HG02973 (cell line): ENCODE measurements at regions not wholly inside any gene's neighbourhood (a gene's known extent, or its start where the extent isn't known, plus 50 kb on each side); places are given as distances from the start of the nearest gene placed in this dataset.

ENCODE experiments used
- ATAC-seq: cut with Tn5 transposase; IDR thresholded peaks from one replicate; pipeline ENCODE4 v1.9.1; 2021; ENCODE audit warnings: moderate library complexity; ENCODE audit not compliant: unreplicated experiment

DNA sequence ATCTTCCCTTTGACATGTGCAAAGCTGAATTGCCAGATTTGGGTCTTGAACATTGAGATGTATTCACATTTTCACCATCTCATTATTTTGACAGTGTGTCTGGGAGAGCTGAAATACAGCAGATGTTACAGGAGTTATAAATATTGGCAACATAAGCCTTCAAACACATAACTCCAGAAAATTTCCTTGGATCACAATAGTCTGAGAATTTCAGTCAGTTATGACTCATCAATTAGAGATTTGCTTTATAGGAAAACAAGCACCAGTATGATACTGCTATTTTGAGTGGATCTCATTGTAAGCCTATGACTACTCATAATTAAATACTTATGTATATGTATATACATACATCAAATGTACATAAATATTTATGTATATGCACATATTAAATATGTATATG lies 1171.8 kb downstream of the AMY1C start:
- no peak for ATAC-seq

DNA sequence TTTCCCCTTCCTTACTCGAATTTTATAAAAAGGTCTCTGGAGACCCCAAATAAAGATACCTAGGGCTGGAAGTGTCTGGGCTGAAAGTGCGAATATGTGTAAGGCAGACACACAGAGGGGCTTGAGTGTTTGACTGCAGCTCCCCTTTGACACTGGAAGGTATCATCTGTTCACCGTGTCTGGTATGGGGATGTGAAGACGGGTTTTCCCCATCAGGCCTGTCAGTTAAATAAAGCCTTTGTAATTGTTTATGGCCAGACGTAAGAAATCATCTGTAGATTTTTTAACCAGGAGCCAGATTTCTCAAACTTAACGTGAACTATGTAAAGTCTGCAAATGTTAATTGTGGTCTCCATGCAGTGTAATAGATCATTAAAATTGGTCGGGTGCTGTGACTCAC lies 1173.4 kb downstream of the AMY1C start:
- no peak for ATAC-seq

DNA sequence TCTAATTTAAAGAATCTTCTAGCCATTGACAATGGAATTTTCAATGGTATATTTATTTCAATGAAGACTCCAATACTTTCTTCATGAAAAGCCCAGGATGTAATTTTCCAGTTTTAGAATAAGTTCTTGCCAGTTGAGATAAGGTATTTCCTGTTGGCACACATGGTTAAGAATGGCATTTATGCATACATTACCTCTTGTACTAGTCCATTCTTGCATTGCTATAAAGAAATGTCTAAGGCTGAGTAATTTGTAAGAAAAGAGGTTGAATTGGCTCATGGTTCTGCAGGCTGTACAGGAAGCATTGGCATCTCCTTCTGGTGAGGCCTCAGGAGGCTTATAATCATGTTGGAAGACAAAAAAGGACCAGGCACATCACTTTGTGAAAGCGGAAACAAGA lies 1179.6 kb downstream of the AMY1C start:
- no peak for ATAC-seq

DNA sequence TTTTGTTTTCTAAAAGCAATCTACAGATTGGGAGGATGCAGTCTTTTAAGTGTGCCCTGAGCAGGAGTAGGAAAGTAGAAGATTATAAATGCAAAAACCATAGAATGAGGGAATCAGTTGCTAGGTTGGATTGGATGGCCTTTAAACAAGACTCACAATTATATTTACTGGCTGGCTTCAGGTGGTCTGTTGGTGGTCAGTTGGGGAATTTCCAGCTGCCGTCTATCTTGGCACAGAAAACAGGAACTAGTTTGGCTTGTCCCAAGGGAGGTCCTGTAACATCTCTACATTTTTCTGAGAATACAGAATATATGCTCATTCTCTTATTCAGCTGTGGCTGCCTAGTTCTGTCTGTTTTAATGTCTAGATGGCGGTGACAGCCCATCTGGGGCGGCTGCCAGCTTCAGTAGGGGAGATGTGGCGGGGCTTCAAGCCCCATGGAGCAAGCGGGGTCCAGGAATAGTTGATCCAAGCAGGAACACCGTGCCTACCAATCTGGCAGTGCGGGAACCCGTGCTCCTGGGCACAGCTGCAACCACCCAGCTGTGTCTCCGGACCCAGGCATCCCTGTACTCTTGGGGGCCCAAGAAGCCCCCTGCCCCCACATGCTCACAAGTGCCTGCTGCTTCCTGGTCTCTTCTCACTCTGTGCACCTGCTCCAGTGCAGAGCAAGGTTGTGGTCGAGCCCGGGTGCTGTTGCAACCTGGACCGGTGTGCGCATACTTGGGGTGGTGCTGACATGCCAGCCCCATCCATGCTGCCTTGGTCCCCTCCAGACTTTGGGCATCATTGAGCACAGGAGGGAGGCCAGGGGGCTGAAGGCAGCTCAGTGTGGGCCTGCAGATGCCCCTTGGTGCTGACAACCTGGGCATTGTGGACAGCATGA lies 1182.6 kb downstream of the AMY1C start:
- no peak for ATAC-seq

DNA sequence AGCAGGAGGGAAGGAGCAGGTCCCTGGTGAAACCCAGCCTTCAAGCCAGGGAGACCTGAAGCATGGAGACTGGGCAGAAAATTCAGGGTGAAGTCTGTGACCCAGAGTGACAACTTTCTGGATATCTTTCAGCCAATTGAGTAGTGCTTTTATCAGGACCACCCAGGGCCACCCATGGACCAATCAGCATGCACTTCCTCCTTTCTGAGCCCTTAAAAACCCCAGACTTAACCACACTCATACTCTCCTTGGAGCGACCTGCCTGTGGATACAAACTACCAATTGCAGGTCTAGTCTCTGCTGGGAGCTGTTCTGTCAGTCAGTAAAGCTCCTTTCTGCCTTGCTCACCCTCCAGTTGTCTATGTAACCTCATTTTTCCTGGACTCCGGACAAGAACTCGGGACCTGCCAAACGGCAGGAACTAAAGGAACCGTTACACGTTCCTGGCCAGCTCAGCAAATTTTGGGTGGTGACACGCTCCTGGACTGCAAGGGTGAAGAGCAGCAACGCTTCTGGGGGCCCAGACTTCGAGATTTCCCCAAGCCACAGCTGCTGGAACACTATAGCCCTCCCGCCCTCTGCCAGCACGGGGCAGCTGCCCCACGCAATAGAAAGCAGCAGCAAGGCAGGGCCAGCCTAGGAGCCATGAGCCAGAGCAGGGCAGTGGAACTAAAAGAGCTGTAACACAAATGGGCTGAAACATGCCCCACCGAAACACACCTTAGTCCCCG lies 1183.4 kb downstream of the AMY1C start:
- ATAC-seq: no peak

DNA sequence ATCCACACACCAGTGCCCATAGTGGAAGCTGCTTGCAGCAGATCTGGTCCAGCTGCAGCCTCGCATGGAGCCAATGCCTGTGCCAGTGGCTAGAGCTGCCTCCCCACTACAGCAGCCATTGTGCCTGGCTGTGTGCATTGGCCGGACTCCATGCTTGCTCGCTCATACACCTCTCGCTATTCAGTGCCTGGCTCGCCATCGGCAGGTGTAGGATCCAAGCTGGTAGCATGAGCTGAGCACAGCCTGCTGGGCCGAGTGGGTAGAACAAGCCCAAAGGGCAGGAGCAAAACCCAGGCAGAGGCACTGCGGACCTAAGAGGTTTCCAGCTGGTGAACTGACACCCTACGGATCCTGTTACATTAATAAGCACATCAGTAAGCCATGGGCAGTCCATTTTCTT lies 1184.1 kb downstream of the AMY1C start:
- no peak for ATAC-seq

DNA sequence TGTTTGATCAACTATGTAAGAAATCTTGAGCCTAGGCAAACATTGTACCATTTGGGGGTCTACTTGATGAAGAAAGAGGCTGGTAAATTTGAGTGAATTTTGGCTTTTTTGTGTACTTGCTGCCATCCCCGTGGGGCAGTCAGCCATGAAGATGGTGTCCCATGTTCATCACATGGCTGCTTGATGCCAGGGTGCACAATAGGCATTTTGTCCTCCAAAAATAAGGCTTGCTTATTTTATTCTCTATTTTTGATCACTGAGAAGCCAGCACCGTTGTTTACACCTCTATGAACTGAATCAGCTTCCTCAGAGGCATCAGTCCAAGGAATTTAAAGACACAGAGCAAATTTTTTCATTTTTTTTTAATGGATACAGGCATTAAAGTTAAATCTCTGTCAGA lies 1195.7 kb downstream of the AMY1C start:
- no peak for ATAC-seq

DNA sequence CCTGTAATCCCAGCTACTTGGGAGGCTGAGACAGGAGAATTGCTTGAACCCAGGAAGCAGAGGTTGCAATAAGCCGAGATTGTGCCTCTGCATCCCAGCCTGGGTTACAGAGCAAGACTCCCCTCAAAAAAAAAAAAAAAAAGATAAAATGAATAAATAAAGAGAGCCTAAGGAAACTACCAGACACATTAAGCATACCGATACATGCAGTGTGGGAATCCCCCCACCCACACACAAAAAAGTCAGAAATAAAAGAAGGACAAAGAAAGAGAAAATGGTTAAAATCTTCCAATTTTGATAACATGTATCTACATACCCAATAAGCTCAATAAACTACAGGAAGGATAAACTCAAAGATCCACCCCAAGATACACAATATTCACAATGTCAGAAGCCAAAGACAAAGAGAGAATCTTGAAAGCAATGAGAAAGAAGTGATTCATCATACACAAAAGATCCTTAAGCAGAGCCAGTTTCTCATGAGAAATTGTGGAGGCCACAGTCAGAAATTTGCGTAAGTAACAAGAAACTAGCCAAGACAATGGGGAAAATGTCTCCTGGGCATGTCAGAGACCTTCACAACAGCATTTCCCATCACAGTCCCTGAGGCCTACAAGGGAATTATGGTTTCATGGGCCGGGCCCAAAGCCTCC lies 1197.0 kb downstream of the AMY1C start:
- ATAC-seq: no peak

DNA sequence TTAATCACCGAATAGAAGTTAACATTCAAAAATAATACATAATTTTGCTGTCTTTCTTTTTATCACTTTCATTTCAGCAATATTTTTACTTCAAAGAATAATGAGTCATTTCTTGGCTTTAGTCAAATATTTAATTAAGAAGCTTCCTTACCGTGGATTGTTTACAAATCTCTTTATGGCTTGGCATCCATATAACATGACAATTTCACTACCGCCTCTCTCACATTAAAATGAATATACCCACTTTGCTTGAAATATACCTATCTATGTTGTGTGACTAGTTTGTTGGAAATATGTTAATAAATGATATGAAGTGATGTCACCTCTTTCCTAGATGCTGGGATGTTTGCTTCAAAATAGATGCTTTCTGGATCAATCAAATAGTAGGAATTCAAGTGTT lies 1203.9 kb downstream of the AMY1C start:
- ATAC-seq: no peak

DNA sequence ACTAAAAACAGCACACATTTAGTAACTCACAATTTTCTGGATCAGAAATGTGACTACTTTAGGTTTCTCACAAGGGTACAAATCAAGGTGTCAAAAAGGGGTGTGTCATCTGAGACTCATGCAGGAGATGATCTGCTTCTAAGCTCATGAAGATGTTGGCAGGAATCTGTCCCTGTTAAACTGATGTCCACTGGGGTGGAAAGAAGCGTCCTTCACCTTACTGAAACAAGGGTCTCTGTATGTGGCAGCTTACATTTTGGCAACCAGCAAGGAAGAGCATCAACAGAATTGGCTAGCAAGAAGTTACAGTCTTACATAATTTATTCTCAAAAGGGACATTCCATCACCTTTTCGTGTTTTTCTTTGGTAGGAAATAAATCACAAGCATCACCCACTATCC lies 1223.8 kb downstream of the AMY1C start:
- ATAC-seq: no peak

DNA sequence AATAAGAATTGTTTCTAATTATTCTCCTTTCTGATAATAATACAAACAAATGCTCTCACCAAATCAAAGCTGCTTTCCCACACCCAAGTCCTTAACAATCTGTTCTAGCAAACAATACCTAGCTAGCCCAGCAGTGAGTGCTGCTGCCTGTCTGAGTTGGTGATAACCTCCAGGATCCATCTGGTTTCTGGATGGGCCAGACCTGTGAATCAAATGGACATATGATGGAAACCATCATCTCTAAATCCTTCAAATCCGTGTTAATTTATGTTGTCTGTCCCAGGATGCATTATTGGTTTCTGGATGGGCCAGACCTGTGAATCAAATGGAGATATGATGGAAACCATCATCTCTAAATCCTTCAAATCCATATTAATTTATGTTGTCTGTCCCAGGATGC lies 1230.0 kb downstream of the AMY1C start:
- no peak for ATAC-seq

DNA sequence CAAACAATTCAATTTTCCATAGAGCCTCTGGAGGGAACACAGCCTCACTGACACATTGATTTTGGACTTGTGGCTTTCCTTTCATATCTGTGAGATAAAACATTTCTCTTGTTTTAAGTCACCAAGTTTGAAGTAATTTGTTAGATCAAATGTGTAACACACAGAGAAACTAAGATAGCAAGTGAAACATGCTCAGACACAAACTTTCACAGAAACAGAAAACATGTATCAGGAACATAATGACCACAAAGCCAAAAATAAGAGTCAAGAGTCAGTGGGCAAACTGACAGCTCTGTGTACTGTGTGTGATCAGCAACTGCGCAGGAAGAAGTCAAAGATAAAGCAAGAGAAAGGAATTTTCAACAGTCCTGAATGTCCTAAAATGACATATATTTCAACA lies 1237.5 kb downstream of the AMY1C start:
- ATAC-seq: peak; percentile 98

DNA sequence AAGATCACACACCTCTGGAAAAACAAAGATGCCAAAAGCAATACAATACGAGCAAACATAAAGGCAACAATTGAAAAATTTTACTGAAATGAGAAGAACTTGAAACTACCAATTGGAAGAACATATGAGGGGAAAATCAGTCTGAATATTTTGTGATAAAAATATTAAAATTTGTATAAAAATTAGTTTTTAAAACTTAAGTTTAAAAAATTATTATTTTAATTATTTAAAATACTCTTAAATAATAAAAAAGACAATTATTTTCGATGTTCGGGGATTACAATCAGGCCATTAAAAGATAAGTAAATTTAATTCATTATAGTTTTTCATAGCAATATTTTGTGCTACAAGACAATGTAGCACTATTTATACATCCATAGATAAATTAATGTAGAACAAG lies 1239.3 kb downstream of the AMY1C start:
- ATAC-seq: no peak

DNA sequence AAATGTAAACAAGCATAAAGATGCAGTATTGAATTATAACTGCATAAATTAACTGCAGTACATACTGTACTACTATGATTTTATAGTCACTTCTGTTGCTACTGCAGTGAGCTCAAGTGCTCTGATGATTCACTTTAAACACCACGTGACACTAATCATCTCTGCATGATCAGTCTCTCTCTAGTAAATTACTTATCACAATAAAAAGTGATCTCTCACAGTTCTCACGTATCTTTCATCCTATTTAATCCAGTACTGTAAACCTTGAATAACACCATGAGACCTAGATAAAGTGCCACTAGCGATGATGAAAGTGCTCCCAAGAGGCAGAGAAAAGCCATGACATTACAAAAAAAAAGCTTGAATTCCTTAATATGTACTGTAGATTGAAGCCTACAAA lies 1242.0 kb downstream of the AMY1C start:
- ATAC-seq: no peak

DNA sequence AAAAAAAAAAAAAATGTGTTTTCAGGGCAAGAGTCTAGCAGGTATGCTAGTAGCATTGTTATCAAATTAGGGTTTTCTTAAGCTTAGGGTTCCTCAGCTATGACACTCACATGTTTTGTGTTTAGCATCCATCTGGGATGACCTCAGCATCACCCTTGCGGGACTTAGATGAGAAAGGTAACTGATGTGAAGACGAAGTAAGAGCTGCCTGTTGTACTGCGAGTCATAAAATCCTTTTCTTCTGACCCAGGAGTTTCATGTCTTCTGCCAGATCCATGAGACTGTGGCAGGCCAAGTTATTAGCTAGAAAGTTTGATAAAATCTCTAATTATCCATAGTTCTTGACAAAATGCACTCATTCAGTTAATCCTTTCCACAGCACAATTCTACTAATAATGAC lies 1251.1 kb downstream of the AMY1C start:
- no peak for ATAC-seq

DNA sequence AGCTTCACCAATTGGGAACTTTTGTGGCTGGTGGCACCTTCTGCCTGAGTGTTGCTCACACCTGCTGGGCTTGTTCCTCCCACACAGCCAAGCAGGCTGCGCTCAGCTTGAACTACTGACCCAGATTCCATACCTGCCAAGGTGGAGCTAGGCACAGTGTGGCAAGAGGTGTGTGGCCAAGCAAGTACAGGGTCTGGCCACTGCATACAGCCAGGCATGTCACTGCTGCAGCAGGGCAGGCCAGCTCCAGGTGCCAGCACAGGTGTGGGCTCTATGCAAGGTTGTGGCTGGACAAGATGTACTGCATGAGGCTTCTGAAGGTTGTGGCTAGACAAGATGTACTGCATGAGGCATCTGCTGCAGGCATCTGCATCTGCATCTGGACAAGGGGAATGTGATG lies 1254.8 kb downstream of the AMY1C start:
- no peak for ATAC-seq

DNA sequence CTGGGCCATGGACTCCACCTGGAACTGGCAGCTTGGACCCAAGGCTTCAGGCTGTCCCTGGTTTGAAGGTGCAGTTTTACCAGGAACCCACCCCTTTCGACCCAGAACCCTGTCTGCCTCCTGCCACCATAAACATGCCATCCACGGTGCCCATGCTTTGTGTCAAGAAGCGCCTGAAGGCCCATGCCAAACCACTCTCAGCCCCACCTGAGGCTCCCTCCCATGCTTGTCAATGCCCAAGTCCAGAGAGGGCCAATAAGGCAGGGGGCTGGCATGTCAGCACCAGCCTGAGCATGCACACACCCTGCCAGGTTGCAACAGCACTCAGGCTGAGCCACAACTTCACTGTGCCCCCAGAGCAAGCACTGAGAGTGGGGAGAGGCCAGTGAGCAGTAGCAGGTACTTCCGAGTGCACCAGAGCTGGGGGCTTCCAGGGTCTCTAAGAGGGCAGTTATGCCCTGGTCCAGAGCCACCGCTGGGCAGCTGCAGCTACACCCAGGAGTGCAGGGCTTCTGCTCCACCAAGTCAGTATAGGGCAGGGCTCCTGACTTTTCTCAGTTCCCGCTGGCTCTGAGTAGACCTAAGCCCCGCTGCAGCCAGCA lies 1256.0 kb downstream of the AMY1C start:
- ATAC-seq: no peak

DNA sequence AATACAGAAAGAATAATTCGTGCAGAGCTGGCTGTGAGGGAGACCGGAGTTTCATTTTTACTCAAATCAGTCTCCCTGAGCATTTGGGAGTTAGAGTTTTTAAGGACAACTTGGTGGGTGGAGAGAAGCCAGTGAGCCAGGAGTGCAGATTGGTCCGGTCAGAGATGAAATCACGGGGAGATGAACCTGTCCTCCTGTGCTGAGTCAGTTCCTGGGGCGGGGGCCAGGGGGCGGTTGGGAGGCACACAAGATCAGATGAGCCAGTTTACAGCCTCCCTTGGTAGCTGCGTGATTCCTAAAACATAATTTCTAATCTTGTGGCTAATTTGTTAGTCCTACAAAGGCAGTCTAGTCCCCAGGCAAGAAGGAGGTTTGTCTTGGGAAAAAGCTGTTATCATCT lies 1267.9 kb downstream of the AMY1C start:
- no peak for ATAC-seq

DNA sequence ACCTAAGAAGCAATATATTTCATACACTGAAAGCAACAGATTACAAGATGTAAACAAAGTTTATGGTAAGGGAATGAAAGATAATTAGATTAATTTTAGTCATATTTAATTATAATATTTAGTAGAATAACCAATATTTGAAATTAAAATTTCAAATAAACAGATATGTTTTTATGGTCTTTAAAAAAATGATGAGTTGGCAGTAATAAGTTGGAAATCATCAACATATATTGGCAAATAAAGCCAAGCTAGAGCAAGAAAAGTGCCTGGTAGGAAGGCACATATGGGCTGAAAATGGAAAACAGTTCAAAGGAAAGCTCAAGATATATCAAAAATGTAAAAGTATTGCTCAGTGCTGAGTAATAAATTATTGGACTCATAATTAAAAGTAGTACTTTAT lies 1274.0 kb downstream of the AMY1C start:
- ATAC-seq: no peak

DNA sequence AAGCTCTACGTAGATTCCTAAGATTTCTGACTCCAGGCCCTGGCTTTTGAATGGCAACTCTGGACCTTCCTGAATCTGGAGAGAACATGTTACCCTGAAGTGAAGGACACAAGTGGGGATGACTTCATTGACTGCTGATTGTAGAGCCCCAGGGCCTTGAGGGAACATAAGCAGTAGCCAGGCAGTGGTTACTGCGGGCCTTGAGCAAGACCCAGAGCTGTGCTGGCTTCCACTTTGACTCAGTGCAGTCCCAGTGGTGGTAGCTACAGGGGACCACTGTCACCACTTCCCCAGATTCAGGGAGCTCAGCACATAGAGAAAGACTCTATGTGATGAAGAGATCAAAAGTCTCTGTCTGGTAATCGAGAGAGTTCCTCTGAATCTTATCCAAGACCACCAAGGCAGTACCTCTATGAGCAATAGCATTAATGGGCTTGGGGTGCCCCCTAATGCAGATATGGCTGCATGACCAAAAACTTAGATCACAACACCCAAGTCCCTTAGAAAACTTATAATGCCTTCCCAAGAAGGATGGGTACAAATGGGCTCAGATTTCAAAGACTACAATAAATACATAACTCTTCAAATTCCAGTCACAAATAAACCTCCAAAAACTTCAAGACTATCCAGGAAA lies 1278.3 kb downstream of the AMY1C start:
- no peak for ATAC-seq

DNA sequence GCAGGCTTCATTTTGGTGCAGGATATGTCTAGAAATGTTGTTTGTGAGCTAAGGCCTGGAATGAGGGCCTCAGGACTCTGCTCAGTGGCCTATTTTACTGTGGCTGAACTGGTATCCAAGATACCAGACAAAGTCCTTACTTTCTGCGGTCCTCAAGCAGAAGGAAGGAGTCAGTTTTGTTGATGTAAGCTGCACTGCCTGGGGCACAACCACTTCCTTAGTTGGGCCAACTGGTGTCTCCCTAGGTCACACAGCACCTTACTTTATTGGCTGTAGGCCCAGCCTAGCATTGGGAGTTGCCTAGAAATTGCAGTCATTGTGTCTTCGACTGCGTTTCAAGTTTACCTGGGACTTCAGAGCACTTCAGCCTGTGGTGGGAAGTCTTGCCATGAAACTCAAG lies 1322.7 kb downstream of the AMY1C start:
- ATAC-seq: no peak
